ENCODE measurements at regions not wholly inside any gene's neighbourhood (a gene's known extent, or its start where the extent isn't known, plus 50 kb on each side); places are given as distances from the start of the nearest gene placed in this dataset.

GRCh38 chr9:16150501-16150900 lies 597.7 kb downstream of the CCDC171 start:
- TF ChIP-seq CTCF (IDR thresholded peaks at IDR 0.05; ENCODE audit: low read length) = no peak
- no peak for TF ChIP-seq EZH2 (IDR thresholded peaks at IDR 0.05; ENCODE audit: borderline replicate concordance, low read length)

Data from OCI-LY1 (cell line).